ENCODE measurements at regions not wholly inside any gene's neighbourhood (a gene's known extent, or its start where the extent isn't known, plus 50 kb on each side); places are given as distances from the start of the nearest gene placed in this dataset.
"Not testable (repeated sequence)": the region's sequence is repeated elsewhere in the genome, so short reads cannot be mapped to it uniquely, and the experiment has no call there.

DNA sequence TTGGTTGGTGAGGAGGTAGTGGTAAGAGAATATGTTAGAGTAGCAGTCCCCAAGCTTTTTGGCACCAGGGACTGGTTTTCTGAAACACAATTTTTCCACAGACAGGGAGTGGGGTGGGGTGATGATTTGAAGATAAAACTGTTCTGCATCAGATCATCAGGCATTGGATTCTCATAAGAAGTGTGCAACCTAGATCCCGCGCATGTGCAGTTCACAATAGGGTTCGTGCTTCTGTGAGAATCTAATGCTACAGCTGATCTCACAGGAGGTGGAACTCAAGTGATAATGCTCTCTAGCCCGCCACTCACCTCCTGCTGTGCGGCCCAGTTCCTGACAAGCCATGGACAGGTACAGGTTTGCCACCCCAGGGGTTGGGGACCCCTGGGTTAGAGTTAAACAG is 423.3 kb downstream of the GPAT3 start:
- Mint-ChIP-seq H3K4me3 (no peak overlapping the region), H3K27ac (no peak overlapping the region), H3K4me1 (ENCODE audit: low read depth) (no peaks in the 10 kb centered on the region), H3K36me3 (ENCODE audit: low read depth) (no peaks in the 10 kb centered on the region), H3K9me3 (peaks cover 10% of the 10 kb centered on the region; the same call in 1 of the 2 replicates), H3K27me3 (ENCODE audit: insufficient read depth) (peaks cover 7% of the 10 kb centered on the region)
- TF ChIP-seq, protein P1, sequence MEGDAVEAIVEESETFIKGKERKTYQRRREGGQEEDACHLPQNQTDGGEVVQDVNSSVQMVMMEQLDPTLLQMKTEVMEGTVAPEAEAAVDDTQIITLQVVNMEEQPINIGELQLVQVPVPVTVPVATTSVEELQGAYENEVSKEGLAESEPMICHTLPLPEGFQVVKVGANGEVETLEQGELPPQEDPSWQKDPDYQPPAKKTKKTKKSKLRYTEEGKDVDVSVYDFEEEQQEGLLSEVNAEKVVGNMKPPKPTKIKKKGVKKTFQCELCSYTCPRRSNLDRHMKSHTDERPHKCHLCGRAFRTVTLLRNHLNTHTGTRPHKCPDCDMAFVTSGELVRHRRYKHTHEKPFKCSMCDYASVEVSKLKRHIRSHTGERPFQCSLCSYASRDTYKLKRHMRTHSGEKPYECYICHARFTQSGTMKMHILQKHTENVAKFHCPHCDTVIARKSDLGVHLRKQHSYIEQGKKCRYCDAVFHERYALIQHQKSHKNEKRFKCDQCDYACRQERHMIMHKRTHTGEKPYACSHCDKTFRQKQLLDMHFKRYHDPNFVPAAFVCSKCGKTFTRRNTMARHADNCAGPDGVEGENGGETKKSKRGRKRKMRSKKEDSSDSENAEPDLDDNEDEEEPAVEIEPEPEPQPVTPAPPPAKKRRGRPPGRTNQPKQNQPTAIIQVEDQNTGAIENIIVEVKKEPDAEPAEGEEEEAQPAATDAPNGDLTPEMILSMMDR (IDR thresholded peaks at IDR 0.05): no peak
- DNase-seq: no peak

DNA sequence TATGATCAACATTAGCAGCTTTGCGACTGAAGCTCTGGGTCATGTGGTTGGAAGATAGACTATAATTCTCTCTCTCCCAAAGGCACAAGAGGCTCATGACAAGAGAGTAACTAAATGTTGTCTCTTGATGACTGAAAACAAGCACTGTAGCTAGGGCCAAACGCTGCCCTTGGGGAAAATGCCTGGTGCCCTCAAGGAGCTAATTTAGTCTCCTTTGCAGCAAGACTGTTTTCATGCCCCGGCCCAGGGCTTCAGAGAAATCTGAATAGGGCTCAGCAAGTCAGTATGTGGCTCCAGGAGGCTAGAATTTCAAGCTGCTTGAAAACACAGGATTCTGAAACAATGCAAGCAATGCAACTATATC is 411.9 kb downstream of the GPAT3 start:
- no peak for DNase-seq
- Mint-ChIP-seq H3K27ac (no peak overlapping the region), H3K36me3 (ENCODE audit: low read depth) (no peaks in the 10 kb centered on the region), H3K27me3 (ENCODE audit: insufficient read depth) (no peaks in the 10 kb centered on the region; the same call in 1 of the 2 replicates), H3K4me1 (ENCODE audit: low read depth) (peaks cover 5% of the 10 kb centered on the region; the same call in 1 of the 2 replicates), H3K9me3 (no peaks in the 10 kb centered on the region), H3K4me3 (no peak overlapping the region)
- TF ChIP-seq, protein P1 (IDR thresholded peaks at IDR 0.05): no peak

DNA sequence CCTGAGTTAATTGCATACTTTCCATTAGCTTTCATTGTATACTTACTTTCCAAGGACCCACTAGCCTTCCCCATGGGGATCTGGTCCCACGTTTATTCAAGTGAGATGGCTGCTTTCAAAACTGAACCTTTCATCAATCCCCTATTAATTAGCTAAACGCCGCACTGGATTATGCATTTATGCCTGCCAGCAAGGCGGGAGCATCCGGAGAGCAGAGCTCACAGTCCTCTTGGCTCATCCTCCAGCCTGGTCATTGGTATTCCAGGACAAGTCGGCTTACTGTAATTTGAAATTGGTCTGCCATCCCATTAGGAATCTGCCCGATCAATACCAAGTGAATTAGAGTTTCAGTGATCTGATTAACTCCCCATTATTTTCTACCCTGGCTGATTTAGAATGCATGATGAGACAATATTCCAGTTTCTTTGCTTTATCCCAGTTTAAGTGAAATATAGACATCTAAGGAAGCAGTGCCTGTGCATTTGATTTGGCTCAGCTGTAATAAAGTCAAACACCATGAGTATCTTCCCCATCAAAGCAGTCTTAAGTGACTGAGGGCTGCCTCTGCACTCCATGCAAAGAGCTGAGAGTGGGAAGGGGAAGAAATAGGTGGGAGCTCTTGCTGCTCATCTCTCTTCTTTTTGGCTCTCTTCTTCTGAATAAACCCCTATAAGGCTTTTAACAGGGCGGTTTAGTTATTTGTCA is 411.4 kb downstream of the GPAT3 start:
- Mint-ChIP-seq H3K36me3 (ENCODE audit: low read depth) (no peaks in the 10 kb centered on the region), H3K27ac (no peak overlapping the region), H3K27me3 (ENCODE audit: insufficient read depth) (no peaks in the 10 kb centered on the region; the same call in 1 of the 2 replicates), H3K4me1 (ENCODE audit: low read depth) (peaks cover 5% of the 10 kb centered on the region; the same call in 1 of the 2 replicates), H3K9me3 (no peaks in the 10 kb centered on the region), H3K4me3 (no peak overlapping the region)
- DNase-seq: no peak
- TF ChIP-seq, protein P1 (IDR thresholded peaks at IDR 0.05): no peak

DNA sequence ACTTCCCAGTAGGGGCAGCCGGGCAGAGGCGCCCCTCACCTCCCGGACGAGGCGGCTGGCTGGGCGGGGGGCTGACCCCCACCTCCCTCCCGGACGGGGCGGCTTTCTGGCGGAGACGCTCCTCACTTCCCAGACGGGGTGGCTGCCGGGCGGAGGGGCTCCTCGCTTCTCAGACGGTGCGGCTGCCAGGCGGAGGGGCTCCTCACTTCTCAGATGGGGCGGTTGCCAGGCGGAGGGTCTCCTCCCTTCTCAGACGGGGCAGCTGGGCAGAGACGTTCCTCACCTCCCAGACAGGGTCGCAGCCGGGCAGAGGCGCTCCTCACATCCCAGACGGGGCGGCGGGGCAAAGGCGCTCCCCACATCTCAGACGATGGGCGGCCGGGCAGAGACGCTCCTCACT is 407.8 kb downstream of the GPAT3 start:
- H3K27ac Mint-ChIP-seq; H3K4me3 Mint-ChIP-seq; H3K4me1 Mint-ChIP-seq (ENCODE audit: low read depth); H3K9me3 Mint-ChIP-seq; DNase-seq; H3K36me3 Mint-ChIP-seq (ENCODE audit: low read depth); H3K27me3 Mint-ChIP-seq (ENCODE audit: insufficient read depth): not testable (repeated sequence)

DNA sequence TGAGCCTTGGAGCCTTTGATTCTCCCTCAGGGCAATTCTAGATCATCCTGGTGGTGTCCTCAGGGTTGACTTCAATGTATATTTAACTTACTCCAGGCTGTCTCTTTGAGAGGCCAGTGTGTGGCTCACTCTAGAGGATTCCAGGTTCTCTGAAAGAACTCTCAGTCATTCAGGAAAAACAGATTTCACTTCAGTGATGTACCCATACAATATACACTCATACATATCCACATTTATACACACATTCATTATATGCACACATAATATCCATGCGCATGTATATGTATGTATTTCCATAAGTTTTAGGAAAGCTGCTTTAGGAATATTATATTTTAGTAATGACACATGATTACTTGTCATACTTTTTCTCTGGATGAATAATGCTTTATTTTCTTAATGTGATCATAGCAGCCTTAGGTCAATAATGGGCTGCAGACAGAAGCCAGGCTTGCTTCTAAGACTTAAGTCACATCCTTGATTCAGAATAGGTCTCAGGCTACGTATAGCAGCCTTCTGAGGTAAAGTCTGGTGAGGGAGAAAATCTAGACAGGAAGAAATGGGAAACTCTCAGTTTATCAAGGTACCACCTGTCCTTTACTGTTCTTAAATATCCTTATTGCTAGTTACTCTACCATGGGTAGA is 397.0 kb downstream of the GPAT3 start:
- no peak for DNase-seq
- Mint-ChIP-seq H3K4me1 (ENCODE audit: low read depth) (peaks cover 13% of the 10 kb centered on the region; the same call in 1 of the 2 replicates), H3K27me3 (ENCODE audit: insufficient read depth) (peaks cover 4% of the 10 kb centered on the region)

More for the DNA sequence above, 397.0 kb downstream of the GPAT3 start:
- TF ChIP-seq, protein P1 (IDR thresholded peaks at IDR 0.05): no peak
- H3K4me3 Mint-ChIP-seq: no peak overlapping the region
- no peaks in the 10 kb centered on the region for H3K9me3 Mint-ChIP-seq
- no peaks in the 10 kb centered on the region for H3K36me3 Mint-ChIP-seq (ENCODE audit: low read depth)
- H3K27ac Mint-ChIP-seq: no peak overlapping the region

All from HFFc6 (cell line).